ENCODE measurements at regions not wholly inside any gene's neighbourhood (a gene's known extent, or its start where the extent isn't known, plus 50 kb on each side); places are given as distances from the start of the nearest gene placed in this dataset.

GRCh38 chr18:61196750-61197149, 136.5 kb upstream of the CDH20 start:
- no peaks in the 10 kb centered on the region for H3K4me1 Mint-ChIP-seq
- Histone ChIP-seq H3K9me3 (replicated peaks in 1 of 2; ENCODE audit: control insufficient read depth in 1 of 2, insufficient read depth in 1 of 2, low read length in 2 of 2) (no peaks in the 10 kb centered on the region), H3K79me2 (ENCODE audit: insufficient read depth, low read length) (no peaks in the 10 kb centered on the region), H2AFZ (ENCODE audit: insufficient read depth, low read depth, low read length, poor library complexity, severe bottlenecking) (no peak overlapping the region), H4K20me1 (ENCODE audit: insufficient read depth, low read length) (no peaks in the 10 kb centered on the region), H3K4me1 (ENCODE audit: control insufficient read depth in 1 of 2, insufficient read depth in 2 of 2, low read length in 2 of 2) (no peaks in the 10 kb centered on the region), H3K9ac (ENCODE audit: insufficient read depth, low read length, poor library complexity, severe bottlenecking) (no peak overlapping the region), H3K4me2 (replicated peaks; ENCODE audit: extremely low read depth, low read length, poor library complexity, severe bottlenecking) (no peak overlapping the region), H3K27me3 (ENCODE audit: control insufficient read depth in 2 of 2, insufficient read depth in 2 of 2, low read length in 2 of 2) (no peaks in the 10 kb centered on the region), H3K4me3 (replicated peaks in 1 of 3; ENCODE audit: low read depth in 2 of 3, low read length in 3 of 3) (no peak overlapping the region), H3K27ac (ENCODE audit: low read depth in 1 of 2, low read length in 2 of 2) (no peak overlapping the region), H3K36me3 (replicated peaks in 1 of 2; ENCODE audit: control insufficient read depth in 1 of 2, insufficient read depth in 2 of 2, low read length in 2 of 2) (no peaks in the 10 kb centered on the region)
- WGBS (ENCODE audit: insufficient coverage), result 88% methylated on average over 1 of the region's 4 CpGs
- no peak overlapping the region for H3K27ac Mint-ChIP-seq
- intact Hi-C loops (cut with micrococcal nuclease), result no loop called here
- TF ChIP-seq, protein P1, sequence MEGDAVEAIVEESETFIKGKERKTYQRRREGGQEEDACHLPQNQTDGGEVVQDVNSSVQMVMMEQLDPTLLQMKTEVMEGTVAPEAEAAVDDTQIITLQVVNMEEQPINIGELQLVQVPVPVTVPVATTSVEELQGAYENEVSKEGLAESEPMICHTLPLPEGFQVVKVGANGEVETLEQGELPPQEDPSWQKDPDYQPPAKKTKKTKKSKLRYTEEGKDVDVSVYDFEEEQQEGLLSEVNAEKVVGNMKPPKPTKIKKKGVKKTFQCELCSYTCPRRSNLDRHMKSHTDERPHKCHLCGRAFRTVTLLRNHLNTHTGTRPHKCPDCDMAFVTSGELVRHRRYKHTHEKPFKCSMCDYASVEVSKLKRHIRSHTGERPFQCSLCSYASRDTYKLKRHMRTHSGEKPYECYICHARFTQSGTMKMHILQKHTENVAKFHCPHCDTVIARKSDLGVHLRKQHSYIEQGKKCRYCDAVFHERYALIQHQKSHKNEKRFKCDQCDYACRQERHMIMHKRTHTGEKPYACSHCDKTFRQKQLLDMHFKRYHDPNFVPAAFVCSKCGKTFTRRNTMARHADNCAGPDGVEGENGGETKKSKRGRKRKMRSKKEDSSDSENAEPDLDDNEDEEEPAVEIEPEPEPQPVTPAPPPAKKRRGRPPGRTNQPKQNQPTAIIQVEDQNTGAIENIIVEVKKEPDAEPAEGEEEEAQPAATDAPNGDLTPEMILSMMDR (IDR thresholded peaks at IDR 0.05), result no peak
- no peak overlapping the region for H3K4me3 Mint-ChIP-seq
- H3K27me3 Mint-ChIP-seq (ENCODE audit: low read depth in 3 of 3), result no peaks in the 10 kb centered on the region
- H3K9me3 Mint-ChIP-seq, result peaks cover 0 to 8% (median 3%) of the 10 kb centered on the region in 7 donors
- H3K36me3 Mint-ChIP-seq, result no peaks in the 10 kb centered on the region
- DNase-seq, result no peak

DNA sequence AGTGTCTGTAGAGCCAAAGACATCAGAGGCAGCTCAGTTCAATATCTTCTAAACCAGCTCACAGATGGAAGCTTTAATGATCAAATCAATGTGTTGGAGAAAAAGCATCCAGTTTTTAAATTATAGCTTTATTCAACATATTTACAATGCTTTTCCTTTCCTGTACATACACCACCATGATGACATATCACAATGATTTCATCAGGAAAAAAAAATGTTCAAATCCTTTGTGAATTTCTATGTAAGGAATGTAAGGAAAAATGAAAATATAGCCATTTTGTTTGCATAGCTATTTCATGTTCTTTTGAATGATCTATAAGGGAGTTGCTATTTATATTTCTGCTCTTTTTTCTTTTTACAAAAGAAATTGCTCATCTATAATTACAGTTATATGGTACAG, 134.7 kb upstream of the CDH20 start:
- H3K9me3 ChIP-seq (replicated peaks in 1 of 2; ENCODE audit: control insufficient read depth in 1 of 2, insufficient read depth in 1 of 2, low read length in 2 of 2), result no peaks in the 10 kb centered on the region
- Mint-ChIP-seq H3K9me3 (peaks cover 0 to 7% (median 0%) of the 10 kb centered on the region in 7 donors), H3K4me1 (no peaks in the 10 kb centered on the region), H3K4me3 (no peak overlapping the region), H3K27me3 (ENCODE audit: low read depth in 3 of 3) (no peaks in the 10 kb centered on the region), H3K36me3 (no peaks in the 10 kb centered on the region), H3K27ac (no peak overlapping the region)
- H3K27me3 ChIP-seq (ENCODE audit: control insufficient read depth in 2 of 2, insufficient read depth in 2 of 2, low read length in 2 of 2), result no peaks in the 10 kb centered on the region
- H3K4me1 ChIP-seq (ENCODE audit: control insufficient read depth in 1 of 2, insufficient read depth in 2 of 2, low read length in 2 of 2), result no peaks in the 10 kb centered on the region
- no peaks in the 10 kb centered on the region for H3K36me3 ChIP-seq (replicated peaks in 1 of 2; ENCODE audit: control insufficient read depth in 1 of 2, insufficient read depth in 2 of 2, low read length in 2 of 2)
- intact Hi-C loops (cut with micrococcal nuclease), result no loop called here
- no peak overlapping the region for H2AFZ ChIP-seq (ENCODE audit: insufficient read depth, low read depth, low read length, poor library complexity, severe bottlenecking)
- H3K4me2 ChIP-seq (replicated peaks; ENCODE audit: extremely low read depth, low read length, poor library complexity, severe bottlenecking), result no peak overlapping the region
- H4K20me1 ChIP-seq (ENCODE audit: insufficient read depth, low read length), result no peaks in the 10 kb centered on the region
- TF ChIP-seq, protein P1 (IDR thresholded peaks at IDR 0.05), result no peak
- no peak overlapping the region for H3K27ac ChIP-seq (ENCODE audit: low read depth in 1 of 2, low read length in 2 of 2)
- no peak overlapping the region for H3K4me3 ChIP-seq (replicated peaks in 1 of 3; ENCODE audit: low read depth in 2 of 3, low read length in 3 of 3)
- H3K9ac ChIP-seq (ENCODE audit: insufficient read depth, low read length, poor library complexity, severe bottlenecking), result no peak overlapping the region
- no peak for DNase-seq
- H3K79me2 ChIP-seq (ENCODE audit: insufficient read depth, low read length), result no peaks in the 10 kb centered on the region
